HUES48 (cell line): ENCODE measurements at regions not wholly inside any gene's neighbourhood (a gene's known extent, or its start where the extent isn't known, plus 50 kb on each side); places are given as distances from the start of the nearest gene placed in this dataset.
"Not testable (repeated sequence)": the region's sequence is repeated elsewhere in the genome, so short reads cannot be mapped to it uniquely, and the experiment has no call there.

Experiments used
- H3K27ac ChIP-seq: one replicate; pipeline ENCODE4 v1.7.0; 2013; ENCODE audit warnings: low read depth, low read length, inconsistent platforms
- H3K27me3 ChIP-seq: 2 replicates; pipeline ENCODE4 v1.6.1; 2013; ENCODE audit warnings: mild to moderate bottlenecking, low read length; ENCODE audit not compliant: control insufficient read depth, insufficient read depth
- H3K36me3 ChIP-seq: 2 replicates; pipeline ENCODE4 v1.6.1; 2013; ENCODE audit warnings: low read length; ENCODE audit not compliant: control insufficient read depth, insufficient read depth
- H3K4me1 ChIP-seq: 2 replicates; pipeline ENCODE4 v1.6.1; 2013; ENCODE audit warnings: mild to moderate bottlenecking, low read length; ENCODE audit not compliant: control insufficient read depth, insufficient read depth
- H3K4me3 ChIP-seq: 2 replicates; pipeline ENCODE4 v1.5.1; 2013; ENCODE audit warnings: mild to moderate bottlenecking, low read depth, low read length
- H3K9ac ChIP-seq: 2 replicates; pipeline ENCODE4 v1.6.1; 2013; ENCODE audit warnings: mild to moderate bottlenecking, low read depth, low read length, moderate library complexity
- H3K9me3 ChIP-seq: 2 replicates; pipeline ENCODE4 v1.6.1; 2013; ENCODE audit warnings: low read length; ENCODE audit not compliant: control insufficient read depth, insufficient read depth

DNA sequence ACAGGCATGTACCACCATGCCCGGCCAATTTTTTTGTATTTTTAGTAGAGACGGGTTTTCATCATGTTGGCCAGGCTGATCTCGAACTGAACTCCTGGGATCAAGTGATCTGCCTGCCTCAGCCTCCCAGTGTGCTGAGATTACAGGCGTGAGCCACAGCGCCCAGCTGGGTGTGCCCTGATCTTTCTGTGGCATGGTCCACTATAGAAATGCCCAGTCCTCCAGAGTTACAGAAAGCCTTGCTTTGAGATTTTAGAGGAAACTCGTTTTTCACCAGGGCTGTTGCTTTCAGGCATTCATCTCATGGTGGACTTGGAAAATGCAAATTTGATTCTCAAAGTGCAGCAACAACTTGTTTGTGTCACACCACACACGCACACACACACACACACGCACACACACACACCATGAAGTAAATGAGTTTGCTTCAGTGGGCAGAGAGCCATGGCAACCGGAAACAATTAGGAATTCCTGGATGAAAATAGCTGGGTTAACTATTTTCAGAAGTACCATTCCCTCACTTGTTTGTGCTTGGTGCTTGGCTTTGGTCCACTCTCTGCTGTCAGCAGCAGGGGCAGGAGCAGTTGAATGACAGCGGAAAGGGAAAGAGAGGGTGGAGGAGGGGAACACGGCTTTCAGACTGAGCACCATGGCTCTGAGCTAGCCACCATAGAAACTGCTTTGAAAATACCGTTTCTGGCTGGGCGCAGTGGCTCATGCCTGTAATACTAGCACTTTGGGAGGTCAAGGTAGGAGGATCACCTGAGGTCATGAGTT is 160.1 kb upstream of the NBPF12 start:
- not testable (repeated sequence) for H3K4me1 ChIP-seq, H3K9me3 ChIP-seq, H3K36me3 ChIP-seq, H3K27ac ChIP-seq, H3K27me3 ChIP-seq, H3K4me3 ChIP-seq, H3K9ac ChIP-seq

- not testable (repeated sequence) for H3K4me3 ChIP-seq, H3K36me3 ChIP-seq, H3K27me3 ChIP-seq, H3K9ac ChIP-seq, H3K9me3 ChIP-seq, H3K27ac ChIP-seq, H3K4me1 ChIP-seq
Observed at GRCh38 chr1:146774988-146775387, 163.1 kb upstream of the NBPF12 start.

DNA sequence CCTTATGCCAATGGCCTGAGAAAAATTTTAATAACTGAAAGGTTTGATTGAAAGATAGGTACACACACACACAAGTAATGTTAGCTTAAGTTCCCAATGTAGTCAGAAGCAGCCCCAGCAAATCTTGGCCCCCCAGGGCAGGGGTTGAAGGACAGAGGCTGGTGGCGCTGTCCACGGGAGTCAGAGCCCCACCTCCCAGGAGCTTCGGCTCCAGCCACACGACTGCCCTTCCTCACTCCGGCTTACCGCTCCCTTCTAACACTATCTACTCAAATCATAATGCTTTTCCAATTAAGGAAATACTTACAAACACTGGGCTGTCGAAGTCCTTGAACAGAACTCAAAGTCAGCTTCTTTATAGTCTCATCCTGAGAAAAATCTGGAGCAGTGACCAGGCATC is 163.9 kb upstream of the NBPF12 start:
- not testable (repeated sequence) for H3K9me3 ChIP-seq, H3K4me3 ChIP-seq, H3K27ac ChIP-seq, H3K27me3 ChIP-seq, H3K4me1 ChIP-seq, H3K9ac ChIP-seq, H3K36me3 ChIP-seq

DNA sequence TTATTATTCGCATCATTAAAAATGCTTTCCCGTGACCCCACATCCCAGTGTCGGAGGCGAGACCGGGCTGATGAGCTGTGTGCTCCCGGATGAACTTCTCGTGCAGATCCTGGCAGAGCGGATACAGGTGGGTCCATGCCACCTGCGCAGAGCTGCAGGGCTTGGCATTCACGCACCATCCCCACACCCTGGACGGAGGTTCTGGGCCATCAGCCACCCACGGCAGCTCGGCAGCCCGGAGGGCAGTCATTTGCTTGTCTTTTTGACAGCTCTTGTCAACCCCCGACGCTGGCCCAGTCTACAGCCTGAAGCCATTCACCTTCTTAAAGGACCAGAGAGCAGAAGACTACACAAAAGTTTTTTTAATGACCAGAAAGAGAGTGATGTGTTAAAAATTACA is 166.7 kb upstream of the NBPF12 start:
- not testable (repeated sequence) for H3K27me3 ChIP-seq, H3K36me3 ChIP-seq, H3K27ac ChIP-seq, H3K9me3 ChIP-seq, H3K4me1 ChIP-seq, H3K4me3 ChIP-seq, H3K9ac ChIP-seq

DNA sequence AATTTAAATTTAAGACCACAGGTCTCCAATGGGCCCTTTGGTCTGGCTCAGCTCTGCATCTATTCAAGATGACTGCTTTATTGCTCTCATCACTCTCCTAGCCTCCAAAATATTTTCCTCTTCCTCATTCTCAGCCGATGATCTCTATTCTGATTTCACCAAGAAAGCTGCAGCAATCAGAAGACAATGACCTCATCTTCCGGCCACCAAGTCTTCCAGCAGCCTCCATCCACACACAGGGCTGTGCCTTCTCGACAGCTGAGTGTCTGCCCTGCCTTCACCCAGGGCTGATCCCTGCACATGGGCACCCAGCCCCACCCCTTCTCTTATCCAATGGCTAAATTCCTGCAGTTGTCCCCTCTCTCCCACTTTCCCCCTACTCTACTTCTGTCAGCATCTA is 167.1 kb upstream of the NBPF12 start:
- not testable (repeated sequence) for H3K9me3 ChIP-seq, H3K27me3 ChIP-seq, H3K27ac ChIP-seq, H3K9ac ChIP-seq, H3K4me1 ChIP-seq, H3K36me3 ChIP-seq, H3K4me3 ChIP-seq

DNA sequence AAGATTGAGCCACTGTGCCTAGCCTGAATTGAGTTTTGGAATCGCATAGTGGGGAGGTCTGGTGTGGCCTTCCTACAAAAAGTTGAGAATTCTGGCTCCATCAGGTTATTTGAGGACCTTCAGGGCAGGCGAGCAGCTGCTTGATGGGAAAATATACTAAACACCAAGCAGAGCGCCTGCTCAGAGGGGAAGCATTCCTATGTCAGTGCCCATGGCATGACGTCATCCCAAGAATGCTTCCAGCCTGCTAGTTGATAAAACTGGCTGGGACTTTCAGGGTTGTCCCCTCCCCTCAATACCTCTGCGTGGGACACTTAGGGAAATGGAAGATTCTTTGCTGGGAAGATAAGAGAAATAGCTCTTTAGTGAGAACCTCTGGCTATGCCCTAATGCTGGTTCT is 174.9 kb upstream of the NBPF12 start:
- not testable (repeated sequence) for H3K27me3 ChIP-seq, H3K36me3 ChIP-seq, H3K9ac ChIP-seq, H3K27ac ChIP-seq, H3K4me3 ChIP-seq, H3K4me1 ChIP-seq, H3K9me3 ChIP-seq

GRCh38 chr1:146756858-146757257 is 181.3 kb upstream of the NBPF12 start:
- not testable (repeated sequence) for H3K36me3 ChIP-seq, H3K9me3 ChIP-seq, H3K4me1 ChIP-seq, H3K27me3 ChIP-seq, H3K9ac ChIP-seq, H3K27ac ChIP-seq, H3K4me3 ChIP-seq

DNA sequence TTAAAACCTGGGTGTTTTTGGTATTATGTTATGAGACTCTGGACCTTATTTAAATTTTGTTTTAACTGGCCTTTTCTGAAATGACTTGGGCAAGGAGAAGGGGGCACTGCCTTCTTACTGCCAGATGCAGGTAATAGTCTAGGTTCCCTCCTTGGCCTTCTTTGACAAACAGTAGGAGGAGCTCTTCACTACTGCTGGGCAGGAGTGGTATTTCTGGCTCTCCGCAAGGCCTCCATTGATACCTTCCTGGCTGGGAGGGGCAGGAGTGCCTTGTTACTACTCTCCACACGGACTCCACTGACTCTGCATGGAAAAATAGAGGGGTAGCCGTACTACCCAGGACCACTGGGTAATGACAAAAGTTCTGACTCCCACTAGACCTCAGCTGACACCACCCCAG is 189.4 kb upstream of the NBPF12 start:
- not testable (repeated sequence) for H3K4me1 ChIP-seq, H3K4me3 ChIP-seq, H3K36me3 ChIP-seq, H3K27ac ChIP-seq, H3K9ac ChIP-seq, H3K9me3 ChIP-seq, H3K27me3 ChIP-seq

DNA sequence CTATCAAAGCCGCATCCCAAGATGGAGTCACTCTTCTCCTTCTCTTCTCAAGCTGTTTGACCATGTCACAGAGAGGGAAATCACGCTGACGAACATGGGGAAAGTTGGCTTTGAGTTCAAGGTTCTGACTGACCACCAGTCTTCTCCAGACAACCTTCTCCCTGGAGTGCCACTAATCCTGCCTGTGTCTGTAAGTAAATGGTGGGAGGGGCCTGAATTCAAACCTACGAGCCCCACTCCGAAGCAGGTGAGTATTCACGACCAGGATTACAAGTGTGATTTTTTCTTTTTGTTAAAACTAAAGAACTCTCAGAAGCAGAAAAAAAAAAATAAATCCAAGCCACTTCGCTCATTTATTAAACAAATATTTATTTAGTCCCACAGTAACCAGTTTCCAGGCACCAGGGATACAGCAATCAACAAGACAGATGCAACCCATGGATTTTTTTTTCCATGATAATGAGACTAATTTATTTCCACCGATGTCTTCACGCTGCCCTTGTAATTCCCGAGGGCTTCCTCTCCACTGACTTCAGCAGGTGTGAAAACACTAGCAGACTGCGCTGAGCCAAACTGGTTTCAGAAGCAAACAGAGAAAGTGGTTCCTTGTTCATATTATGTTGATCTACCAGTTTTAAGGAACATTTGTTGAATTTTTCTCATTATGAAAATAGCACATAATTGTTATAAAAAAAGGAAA is 206.0 kb upstream of the NBPF12 start:
- H3K27ac ChIP-seq, H3K4me3 ChIP-seq, H3K9me3 ChIP-seq, H3K36me3 ChIP-seq, H3K27me3 ChIP-seq, H3K4me1 ChIP-seq, H3K9ac ChIP-seq: not testable (repeated sequence)

DNA sequence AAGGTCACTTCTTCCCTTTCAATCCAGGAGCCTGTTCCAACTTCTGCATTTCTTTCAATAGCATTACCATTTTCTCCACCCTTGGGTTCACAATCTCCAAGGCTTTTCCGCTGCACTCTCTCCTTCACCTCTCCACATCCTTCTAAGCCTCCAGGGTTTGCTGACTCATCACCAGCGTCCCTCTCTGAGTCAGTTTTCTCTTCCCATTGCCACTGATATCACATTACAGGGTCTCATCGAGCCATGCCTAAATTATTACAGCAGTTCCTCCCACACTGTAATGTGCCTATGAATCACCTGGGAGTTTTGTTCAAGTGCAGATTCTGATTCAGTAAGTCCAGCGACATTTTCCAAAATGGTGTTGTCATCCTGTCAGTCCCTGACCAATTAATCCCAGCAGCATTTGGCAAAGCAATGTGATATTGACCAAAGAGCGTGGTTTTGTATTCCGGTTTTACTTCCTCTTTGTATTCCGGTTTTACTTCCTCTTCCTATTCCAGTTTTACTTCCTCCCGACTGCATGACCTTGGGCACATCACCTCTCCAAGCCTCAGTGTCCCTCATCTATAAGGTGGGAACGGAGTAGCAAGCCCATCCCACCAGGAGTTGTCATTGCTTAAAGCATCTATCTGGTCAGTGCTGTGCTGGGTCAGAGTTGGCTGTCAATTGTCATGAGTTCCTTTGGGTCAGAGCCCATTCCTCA is 208.3 kb upstream of the NBPF12 start:
- H3K27me3 ChIP-seq, H3K9ac ChIP-seq, H3K36me3 ChIP-seq, H3K4me3 ChIP-seq, H3K27ac ChIP-seq, H3K4me1 ChIP-seq, H3K9me3 ChIP-seq: not testable (repeated sequence)

GRCh38 chr1:146715054-146715453 is 223.1 kb upstream of the NBPF12 start:
- not testable (repeated sequence) for H3K27ac ChIP-seq, H3K9ac ChIP-seq, H3K4me3 ChIP-seq, H3K4me1 ChIP-seq, H3K36me3 ChIP-seq, H3K27me3 ChIP-seq, H3K9me3 ChIP-seq
